HUDEP-2 (cell line): ENCODE measurements at regions not wholly inside any gene's neighbourhood (a gene's known extent, or its start where the extent isn't known, plus 50 kb on each side); places are given as distances from the start of the nearest gene placed in this dataset.
A peak's percentile ranks its signal among the peaks of the same experiment; 100 is the strongest.

ENCODE experiments used
- DNase-seq, 76 experiments: peaks; one replicate each; lab custom pipeline; 2025; ENCODE audit not compliant: unreplicated experiment in 76 of 76; lab: John Stamatoyannopoulos, UW

- DNase-seq = no peak
Measured at GRCh38 chr12:115609347-115609746, 668.1 kb downstream of the MED13L start.

GRCh38 chr12:115606040-115606439, 671.5 kb downstream of the MED13L start:
- DNase-seq = no peak

GRCh38 chr12:115598871-115599811, 678.4 kb downstream of the MED13L start:
- DNase-seq = peak in 1 of 76 experiments; percentile 0

GRCh38 chr12:115597157-115597712, 680.3 kb downstream of the MED13L start:
- peak in 5 of 76 experiments; percentile 1 to 25 (median 4) for DNase-seq

- DNase-seq = no peak
Measured at GRCh38 chr12:115588131-115588530, 689.4 kb downstream of the MED13L start.

- no peak for DNase-seq
Measured at GRCh38 chr12:115584156-115584555, 693.3 kb downstream of the MED13L start.

DNA sequence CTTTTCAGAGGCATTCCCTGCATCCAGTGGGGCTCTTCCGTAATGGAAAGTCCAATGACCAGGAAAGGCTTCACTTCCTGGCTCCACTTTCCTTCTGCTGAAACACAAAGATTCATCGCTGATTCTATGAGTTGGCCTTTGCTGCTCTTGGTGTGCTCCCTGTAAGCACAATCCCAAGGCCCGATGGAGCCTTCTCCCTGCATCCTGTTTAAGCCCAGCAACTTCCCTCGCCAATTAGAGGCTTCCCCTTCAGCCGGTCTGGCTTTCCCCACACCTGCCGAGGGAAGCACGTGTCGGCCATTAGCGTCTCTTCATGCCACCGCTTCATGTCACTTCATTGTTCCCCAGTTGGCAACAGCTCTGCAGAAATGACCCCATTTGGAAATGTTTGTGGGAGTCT, 693.9 kb downstream of the MED13L start:
- no peak for DNase-seq

- no peak for DNase-seq
Measured at GRCh38 chr12:115577401-115577800, 700.1 kb downstream of the MED13L start.

- DNase-seq = no peak
Measured at GRCh38 chr12:115574826-115575225, 702.7 kb downstream of the MED13L start.

DNA sequence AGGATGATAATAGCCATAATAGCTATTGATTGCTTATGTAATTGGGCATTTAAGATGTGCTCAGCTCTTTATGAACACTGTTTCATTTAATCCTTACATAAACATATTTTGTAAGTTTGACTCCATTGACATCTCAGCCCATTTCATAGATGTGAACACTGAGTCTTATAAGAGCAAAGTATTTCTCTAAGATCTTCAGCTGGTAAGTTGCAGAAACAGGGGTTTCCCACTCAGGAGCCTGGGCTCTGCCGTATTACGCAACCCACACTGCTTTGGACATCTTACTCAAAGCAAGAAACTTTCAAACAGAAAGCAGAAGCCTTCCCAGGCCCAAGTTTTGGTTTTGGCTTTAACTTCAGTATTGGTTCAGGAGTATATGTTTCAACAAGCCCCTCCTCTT, 705.1 kb downstream of the MED13L start:
- no peak for DNase-seq

- DNase-seq = no peak
Measured at GRCh38 chr12:115571446-115571845, 706.0 kb downstream of the MED13L start.

- DNase-seq = no peak
Measured at GRCh38 chr12:115571027-115571426, 706.5 kb downstream of the MED13L start.

DNA sequence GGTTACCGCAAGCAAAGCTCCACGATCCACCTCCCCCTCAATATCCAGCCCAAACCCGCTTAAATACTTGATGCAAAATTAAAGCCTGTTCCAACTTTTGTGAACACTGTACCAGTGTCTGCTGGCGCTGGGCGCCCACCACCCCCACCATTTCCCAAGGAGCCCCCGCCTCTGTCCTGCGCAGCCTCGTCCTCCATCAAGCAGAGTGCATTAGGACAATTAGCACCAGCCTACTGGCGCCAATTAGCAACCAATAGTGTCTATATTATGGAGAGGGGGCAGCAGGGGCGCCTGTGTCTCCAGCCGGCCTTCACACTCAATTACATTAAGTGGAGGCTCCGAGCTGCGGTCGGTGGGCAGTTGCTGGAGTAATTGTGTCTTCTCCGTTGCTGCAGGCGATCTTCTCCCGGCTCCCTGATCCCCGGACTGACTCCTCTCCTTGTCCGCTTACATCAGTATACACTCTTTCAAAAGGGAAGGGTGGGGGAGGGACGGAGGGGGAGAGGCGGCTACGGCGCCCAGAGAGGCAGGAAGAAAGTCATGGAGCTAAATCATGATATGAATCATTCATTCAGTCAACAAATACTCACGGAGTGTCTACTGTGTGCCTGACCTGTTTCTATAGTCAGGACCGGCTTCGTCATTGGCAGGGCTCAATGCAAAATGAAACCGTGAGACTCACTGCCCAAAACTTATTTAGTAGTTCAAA, 707.3 kb downstream of the MED13L start:
- DNase-seq = no peak

DNA sequence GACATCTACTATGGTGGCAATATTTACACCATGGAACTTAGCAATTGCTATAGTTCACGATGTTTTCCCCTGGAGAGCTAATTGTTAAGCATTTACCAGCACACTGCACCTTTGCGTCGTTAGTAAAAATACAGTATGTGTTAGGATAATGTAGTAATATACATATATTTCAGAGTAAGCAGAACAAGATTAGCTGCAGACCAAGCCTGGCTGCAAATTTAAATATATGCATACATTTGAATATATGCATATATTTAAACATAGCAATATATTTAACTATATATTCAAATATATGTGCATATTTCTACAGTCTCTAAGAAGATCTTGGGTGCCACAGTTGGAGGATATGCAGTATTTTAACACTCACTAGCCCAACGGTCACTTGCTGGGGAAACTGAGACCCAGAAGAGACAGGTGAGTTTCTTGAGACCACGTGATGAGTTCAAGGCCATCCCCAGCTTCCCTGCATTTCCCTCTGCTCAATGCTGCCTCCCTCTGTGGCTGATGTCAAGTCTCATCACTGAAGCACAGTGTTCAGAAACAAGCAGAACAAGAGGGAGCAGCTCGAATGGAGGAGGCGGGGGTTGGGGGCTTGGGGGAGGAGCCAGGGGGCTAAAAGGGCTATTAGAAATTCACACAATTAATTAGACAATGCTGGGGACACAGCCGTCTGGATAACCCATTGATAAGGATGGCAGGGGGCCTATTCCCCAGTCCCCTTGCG, 708.0 kb downstream of the MED13L start:
- DNase-seq = no peak

DNA sequence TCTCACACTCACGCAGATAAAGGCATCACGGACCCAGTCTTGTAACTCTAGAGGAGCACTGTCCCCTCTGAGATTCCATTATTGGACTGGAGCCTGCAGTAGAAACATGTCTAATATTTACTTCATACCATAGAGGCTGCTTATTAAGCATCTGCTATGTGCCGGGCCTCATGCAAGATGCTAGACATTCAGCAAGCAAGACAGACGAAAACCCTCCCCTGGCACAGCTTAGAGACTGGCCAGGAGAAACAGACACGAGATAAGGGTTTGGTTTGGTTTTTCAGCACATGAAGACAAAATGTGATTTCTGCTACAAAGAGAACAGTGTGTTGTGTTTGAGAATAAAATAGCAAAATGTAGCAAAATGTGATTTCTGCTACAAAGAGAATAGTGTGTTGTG, 719.2 kb downstream of the MED13L start:
- DNase-seq = no peak

DNA sequence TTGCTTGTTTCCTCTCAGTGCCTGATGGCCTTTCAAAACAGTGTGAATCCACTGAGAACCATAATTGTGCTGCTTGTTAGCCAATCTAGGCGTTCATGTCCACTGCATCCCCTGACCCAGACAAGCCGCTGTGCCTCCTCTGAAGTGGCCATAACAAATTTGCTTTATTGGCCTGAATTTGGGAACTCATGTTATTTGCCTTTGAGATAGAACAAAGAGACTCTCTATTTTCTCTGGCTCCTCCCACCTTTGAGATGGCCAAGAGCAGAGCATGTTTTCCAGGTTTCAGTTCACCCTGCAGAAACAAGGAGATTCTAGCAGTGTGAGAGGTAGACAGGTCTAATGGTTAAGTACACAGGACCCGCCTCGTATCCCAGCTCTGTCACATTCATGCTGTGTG, 723.9 kb downstream of the MED13L start:
- no peak for DNase-seq

DNA sequence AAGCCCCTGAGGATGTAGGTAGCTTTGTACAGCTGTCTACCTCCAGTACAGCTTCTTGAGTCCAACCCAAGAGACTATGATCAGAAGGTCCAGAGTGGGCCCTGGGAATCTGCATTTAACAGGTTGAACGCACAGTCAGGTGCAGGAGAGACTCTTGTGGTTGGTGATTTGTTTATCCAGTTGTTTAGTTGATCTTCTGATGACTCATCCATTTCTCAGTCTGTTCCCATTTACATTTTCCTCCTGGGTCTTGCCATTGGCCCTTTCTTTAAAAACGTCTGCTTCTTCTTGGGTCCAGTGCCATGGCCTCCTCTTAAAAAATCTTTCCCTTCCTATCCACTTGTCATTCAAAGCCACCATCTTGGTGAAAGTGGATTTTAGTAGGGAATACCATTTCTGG, 734.2 kb downstream of the MED13L start:
- no peak for DNase-seq

DNA sequence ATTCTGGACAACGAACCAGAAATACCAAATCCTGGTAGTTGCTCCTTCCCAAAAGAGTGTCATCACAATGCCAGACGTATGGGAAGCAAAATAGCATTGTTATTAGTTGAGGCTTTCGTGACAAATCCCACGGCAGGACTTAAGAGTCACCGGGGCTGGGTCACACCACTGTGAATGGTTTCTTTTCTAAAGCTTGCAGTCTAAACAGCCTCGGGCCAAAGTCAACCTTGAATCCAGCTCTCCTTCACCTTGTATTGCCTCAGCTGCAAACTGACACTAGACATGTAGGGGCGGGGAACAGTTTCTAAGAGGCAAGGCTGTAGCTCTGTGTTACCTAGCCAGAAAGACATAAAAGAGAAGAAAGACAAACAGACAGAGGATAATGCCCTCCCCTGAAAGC, 734.8 kb downstream of the MED13L start:
- DNase-seq = no peak

DNA sequence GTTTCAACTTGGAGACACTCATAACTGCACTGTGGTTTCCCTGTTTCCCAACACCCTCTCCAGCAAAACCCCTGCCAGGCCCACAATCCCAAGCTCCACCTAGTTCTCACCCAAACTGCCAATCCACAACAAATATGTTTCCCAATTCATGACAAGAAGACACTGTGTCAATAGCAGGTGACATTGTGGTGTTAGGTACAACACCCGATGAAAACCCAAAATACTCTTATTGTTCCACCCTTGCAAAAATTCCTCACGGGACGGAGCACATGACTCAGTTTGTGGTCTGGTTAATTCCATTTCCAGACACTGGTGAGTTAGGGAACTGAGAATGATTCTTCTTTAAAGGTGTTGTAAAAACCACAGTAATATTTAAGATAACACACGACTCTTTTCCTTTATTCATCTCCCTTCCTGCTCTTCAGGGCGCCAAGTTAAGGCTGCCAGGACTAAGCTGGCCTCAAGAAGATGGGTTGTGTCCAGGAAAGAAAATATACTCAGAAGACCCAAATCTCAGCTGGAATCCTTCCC, 735.5 kb downstream of the MED13L start:
- no peak for DNase-seq

DNA sequence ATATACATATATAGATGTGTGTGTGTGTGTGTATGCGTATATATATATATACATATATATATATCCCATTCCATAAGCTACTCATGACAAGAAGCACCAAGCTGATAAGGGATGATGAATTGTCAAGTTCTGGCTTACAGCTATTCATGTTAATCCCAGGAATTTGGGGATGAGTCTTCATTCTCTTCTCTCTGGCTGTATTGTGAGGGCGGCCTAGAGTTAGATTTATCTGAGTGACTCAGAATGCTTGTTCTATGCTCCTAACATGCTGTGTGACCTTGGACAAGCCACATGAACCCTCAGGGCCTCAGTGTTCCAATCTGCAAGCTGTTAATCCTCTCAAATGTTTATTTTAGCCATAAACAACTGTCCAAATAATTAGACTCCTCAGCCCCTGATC, 749.0 kb downstream of the MED13L start:
- no peak for DNase-seq
